MM.1S (cell line): ENCODE measurements at regions not wholly inside any gene's neighbourhood (a gene's known extent, or its start where the extent isn't known, plus 50 kb on each side); places are given as distances from the start of the nearest gene placed in this dataset.
"Not testable (repeated sequence)": the region's sequence is repeated elsewhere in the genome, so short reads cannot be mapped to it uniquely, and the experiment has no call there.

Source experiments
- DNase-seq: peaks from one replicate; pipeline ENCODE4 v3.0.0-alpha.2; 2015
- H2AFZ ChIP-seq: fragments of 300-600 bp; sonication (generic); 2 replicates; pipeline ENCODE4 v1.6.0; 2016; ENCODE audit warnings: antibody characterized with exemption, low read length
- H3F3A ChIP-seq: fragments of 300-600 bp; sonication (generic); 2 replicates; pipeline ENCODE4 v1.6.1; 2016; ENCODE audit warnings: mild to moderate bottlenecking, antibody characterized with exemption, low read length, moderate library complexity, mixed read lengths; ENCODE audit not compliant: insufficient read depth
- H3K27ac ChIP-seq: fragments of 300-600 bp; sonication (generic); 2 replicates; pipeline ENCODE4 v1.5.1; 2016; ENCODE audit warnings: mild to moderate bottlenecking, low read length
- H3K27me3 ChIP-seq: fragments of 300-600 bp; sonication (generic); replicated peaks from 2 replicates; pipeline ENCODE4 v1.6.0; 2016; ENCODE audit warnings: low read length; ENCODE audit not compliant: insufficient read depth
- H3K36me3 ChIP-seq: fragments of 300-600 bp; sonication (generic); replicated peaks from 2 replicates; pipeline ENCODE4 v1.6.1; 2016; ENCODE audit warnings: mild to moderate bottlenecking, low read length, mixed read lengths; ENCODE audit not compliant: insufficient read depth
- H3K4me1 ChIP-seq: fragments of 300-600 bp; sonication (generic); 2 replicates; pipeline ENCODE4 v1.6.1; 2016; ENCODE audit warnings: low read length, mixed read lengths
- H3K4me2 ChIP-seq: fragments of 300-600 bp; sonication (generic); 2 replicates; pipeline ENCODE4 v1.6.0; 2016; ENCODE audit warnings: low read depth, low read length
- H3K4me3 ChIP-seq: fragments of 300-600 bp; sonication (generic); 2 replicates; pipeline ENCODE4 v1.5.1; 2016; ENCODE audit warnings: low read length, mixed read lengths
- H3K79me2 ChIP-seq: fragments of 300-600 bp; sonication (generic); 2 replicates; pipeline ENCODE4 v1.6.1; 2016; ENCODE audit warnings: mixed run types, low read length, mixed read lengths
- H3K9ac ChIP-seq: fragments of 300-600 bp; sonication (generic); 2 replicates; pipeline ENCODE4 v1.6.1; 2016; ENCODE audit warnings: low read length, mixed read lengths
- H3K9me2 ChIP-seq: fragments of 300-600 bp; sonication (generic); replicated peaks from 2 replicates; pipeline ENCODE4 v1.6.1; 2016; ENCODE audit warnings: mild to moderate bottlenecking, low read length, mixed read lengths; ENCODE audit not compliant: insufficient read depth
- H3K9me3 ChIP-seq: fragments of 300-600 bp; sonication (generic); replicated peaks from 2 replicates; pipeline ENCODE4 v1.6.1; 2016; ENCODE audit warnings: mild to moderate bottlenecking, low read length, mixed read lengths; ENCODE audit not compliant: insufficient read depth
- H4K20me1 ChIP-seq: fragments of 300-600 bp; sonication (generic); 2 replicates; pipeline ENCODE4 v1.6.1; 2016; ENCODE audit warnings: mild to moderate bottlenecking, low read length, moderate library complexity, mixed read lengths; ENCODE audit not compliant: insufficient read depth
- CTCF ChIP-seq: fragments of 300-600 bp; sonication (generic); IDR thresholded peaks from 2 replicates; pipeline ENCODE4 v1.5.1; 2016; ENCODE audit warnings: antibody characterized with exemption, low read length, mixed read lengths
- EZH2 ChIP-seq: fragments of 300-600 bp; sonication (generic); optimal IDR thresholded peaks from 2 replicates; pipeline ENCODE3; 2017; ENCODE audit warnings: low read depth, mild to moderate bottlenecking, antibody characterized with exemption, low read length, mixed read lengths
- EZH2phosphoT487 ChIP-seq: fragments of 300-600 bp; sonication (generic); IDR thresholded peaks from 2 replicates; pipeline ENCODE4 v1.6.1; 2018; ENCODE audit warnings: antibody characterized with exemption, low read length

GRCh38 chr10:8412541-8412940 is 358.1 kb downstream of the GATA3 start:
- H3F3A ChIP-seq, result no peaks in the 10 kb centered on the region
- DNase-seq, result no peak
- no peaks in the 10 kb centered on the region for H3K9me2 ChIP-seq

DNA sequence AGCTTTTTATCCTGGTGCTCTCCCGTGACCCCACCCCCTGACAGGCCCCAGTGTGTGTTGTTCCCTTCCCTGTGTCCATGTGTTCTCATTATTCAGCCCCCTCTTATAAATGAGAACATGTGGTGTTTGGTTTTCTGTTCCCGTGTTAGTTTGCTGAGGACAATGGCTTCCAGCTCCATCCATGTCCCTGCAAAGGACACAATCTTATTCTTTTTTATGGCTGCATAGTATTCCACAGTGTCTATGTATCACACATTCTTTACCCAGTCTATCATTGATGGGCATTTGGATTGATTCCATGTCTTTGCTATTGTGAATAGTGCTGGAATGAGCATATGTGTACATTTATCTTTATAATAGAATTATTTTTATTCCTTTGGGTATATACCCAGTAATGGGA is 360.5 kb downstream of the GATA3 start:
- H3K27me3 ChIP-seq, H3K4me2 ChIP-seq, H3K36me3 ChIP-seq, H3K4me3 ChIP-seq, H3K27ac ChIP-seq, H3K79me2 ChIP-seq, H3K9ac ChIP-seq, H3K9me2 ChIP-seq, H2AFZ ChIP-seq, H3K4me1 ChIP-seq, H3F3A ChIP-seq, H4K20me1 ChIP-seq, DNase-seq, H3K9me3 ChIP-seq: not testable (repeated sequence)

More at GRCh38 chr10:8412541-8412940, 358.1 kb downstream of the GATA3 start:
- Histone ChIP-seq H3K4me2 (no peak overlapping the region), H2AFZ (no peak overlapping the region), H3K9ac (no peak overlapping the region), H3K9me3 (no peaks in the 10 kb centered on the region), H3K27me3 (no peaks in the 10 kb centered on the region), H4K20me1 (no peaks in the 10 kb centered on the region), H3K4me1 (no peaks in the 10 kb centered on the region), H3K79me2 (no peaks in the 10 kb centered on the region), H3K36me3 (no peaks in the 10 kb centered on the region), H3K27ac (no peak overlapping the region), H3K4me3 (no peak overlapping the region)
- TF ChIP-seq CTCF, result no peak
- no peak for TF ChIP-seq EZH2phosphoT487
- no peak for TF ChIP-seq EZH2

DNA sequence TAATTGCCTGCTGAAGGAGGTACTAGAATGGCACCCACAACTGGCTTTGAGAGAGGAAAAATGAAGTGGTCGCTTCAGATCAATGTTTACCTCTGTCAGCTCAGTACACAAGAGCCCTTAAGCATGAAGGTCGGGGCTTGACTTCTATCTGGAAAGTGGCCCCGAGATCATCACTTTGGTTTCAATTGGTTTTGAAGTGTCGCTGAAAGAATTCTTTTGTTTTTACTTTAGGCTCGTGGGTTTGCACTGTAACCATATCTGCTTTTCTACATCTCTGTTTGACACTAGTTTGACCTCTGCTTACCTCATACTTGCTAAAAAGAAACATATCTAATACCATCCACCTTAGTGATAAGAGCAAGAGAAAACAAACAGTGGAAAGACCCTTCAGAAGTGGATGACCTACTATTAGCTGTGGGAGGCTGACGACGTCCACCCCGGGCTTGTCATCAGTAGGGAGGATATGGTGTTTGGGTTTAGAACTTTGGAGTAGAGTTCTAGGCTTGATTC is 361.8 kb downstream of the GATA3 start:
- Histone ChIP-seq H3K9me2 (no peaks in the 10 kb centered on the region), H3K4me3 (no peak overlapping the region), H3K4me1 (no peaks in the 10 kb centered on the region), H3K9me3 (no peaks in the 10 kb centered on the region), H4K20me1 (no peaks in the 10 kb centered on the region), H3F3A (no peaks in the 10 kb centered on the region), H2AFZ (no peak overlapping the region), H3K27me3 (no peaks in the 10 kb centered on the region), H3K79me2 (no peaks in the 10 kb centered on the region), H3K9ac (no peak overlapping the region), H3K4me2 (no peak overlapping the region), H3K36me3 (no peaks in the 10 kb centered on the region), H3K27ac (no peak overlapping the region)
- DNase-seq, result peak; percentile 14
- TF ChIP-seq CTCF, result no peak
- no peak for TF ChIP-seq EZH2phosphoT487
- TF ChIP-seq EZH2, result no peak

DNA sequence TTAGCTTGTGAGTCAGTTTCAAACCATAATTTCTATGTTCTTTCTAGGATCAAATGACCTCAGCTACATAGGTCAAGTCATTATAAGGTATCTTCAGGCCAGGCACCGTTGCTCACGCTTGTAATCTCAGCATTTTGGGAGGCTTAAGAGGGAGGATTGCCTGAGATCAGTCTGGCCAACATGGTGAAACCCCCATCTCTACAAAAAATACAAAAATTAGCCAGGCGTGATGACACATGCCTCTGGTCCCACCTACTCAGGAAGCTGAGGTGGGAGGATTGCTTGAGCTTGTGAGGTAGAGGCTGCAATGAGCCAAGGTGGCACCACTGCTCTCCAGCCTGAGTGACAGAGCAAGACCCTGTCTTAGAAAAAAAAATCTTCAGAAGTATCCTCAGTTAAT is 362.3 kb downstream of the GATA3 start:
- TF ChIP-seq EZH2phosphoT487 (no peak), CTCF (no peak), EZH2 (no peak)
- H4K20me1 ChIP-seq, result no peaks in the 10 kb centered on the region
- no peaks in the 10 kb centered on the region for H3K36me3 ChIP-seq
- no peaks in the 10 kb centered on the region for H3K4me1 ChIP-seq
- no peak overlapping the region for H3K4me2 ChIP-seq
- H3K9me2 ChIP-seq, result no peaks in the 10 kb centered on the region
- DNase-seq, result no peak
- H2AFZ ChIP-seq, result no peak overlapping the region
- H3K27me3 ChIP-seq, result no peaks in the 10 kb centered on the region
- H3K9me3 ChIP-seq, result no peaks in the 10 kb centered on the region
- H3K27ac ChIP-seq, result no peak overlapping the region
- no peaks in the 10 kb centered on the region for H3K79me2 ChIP-seq
- no peak overlapping the region for H3K4me3 ChIP-seq
- H3K9ac ChIP-seq, result no peak overlapping the region
- H3F3A ChIP-seq, result no peaks in the 10 kb centered on the region
